Non-pigmented ciliary epithelial cell (primary cell): ENCODE measurements at regions not wholly inside any gene's neighbourhood (a gene's known extent, or its start where the extent isn't known, plus 50 kb on each side); places are given as distances from the start of the nearest gene placed in this dataset.
A peak's percentile ranks its signal among the peaks of the same experiment; 100 is the strongest.
"Not testable (repeated sequence)": the region's sequence is repeated elsewhere in the genome, so short reads cannot be mapped to it uniquely, and the experiment has no call there.

Experiments
- DNase-seq: peaks from one replicate; pipeline ENCODE4 v3.0.0-alpha.2; 2010; ENCODE audit warnings: low read depth

- DNase-seq, result no peak
These were observed 197.4 kb downstream of the DUSP6 start for GRCh38 chr12:89154743-89155499.

- DNase-seq, result no peak
These were observed 199.0 kb downstream of the DUSP6 start for GRCh38 chr12:89153341-89153740.

DNA sequence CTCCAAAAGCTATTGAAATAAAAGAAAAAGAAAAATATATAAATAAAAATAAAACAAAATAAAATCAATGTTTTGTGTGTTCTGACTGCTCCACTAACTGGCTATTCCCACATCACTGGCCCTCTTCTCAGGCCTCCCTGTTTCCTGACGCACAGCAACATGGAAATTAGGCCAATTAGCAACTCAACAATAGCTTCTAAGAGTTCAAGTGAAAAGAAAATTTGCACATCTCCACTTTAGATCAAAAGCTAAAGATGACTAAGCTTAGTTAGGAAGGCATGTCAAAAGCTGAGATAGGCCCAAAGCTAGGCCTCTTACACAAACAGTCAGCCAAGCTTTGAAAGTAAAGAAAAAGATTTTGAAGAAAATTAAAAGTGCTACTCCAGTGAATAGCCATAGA, 200.8 kb downstream of the DUSP6 start:
- no peak for DNase-seq

DNA sequence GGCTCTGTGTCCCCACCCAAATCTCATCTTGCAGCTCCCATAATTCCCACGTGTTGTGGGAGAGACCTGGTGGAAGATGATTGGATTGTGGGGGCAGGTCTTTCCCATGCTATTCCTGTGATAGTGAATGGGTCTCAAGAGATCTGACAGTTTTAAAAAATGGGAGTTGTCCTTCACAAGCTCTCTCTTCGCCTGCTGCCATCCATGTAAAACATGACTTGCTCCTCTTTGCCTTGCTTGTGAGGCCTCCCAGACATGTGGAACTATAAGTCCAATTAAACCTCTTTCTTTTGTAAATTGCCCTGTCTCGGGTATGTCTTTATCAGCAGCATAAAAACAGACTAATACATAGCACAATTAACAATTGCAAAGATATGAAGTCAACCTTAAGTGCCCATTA, 201.5 kb downstream of the DUSP6 start:
- DNase-seq, result not testable (repeated sequence)

- DNase-seq, result no peak
These were observed 211.6 kb downstream of the DUSP6 start for GRCh38 chr12:89140602-89141238.

DNA sequence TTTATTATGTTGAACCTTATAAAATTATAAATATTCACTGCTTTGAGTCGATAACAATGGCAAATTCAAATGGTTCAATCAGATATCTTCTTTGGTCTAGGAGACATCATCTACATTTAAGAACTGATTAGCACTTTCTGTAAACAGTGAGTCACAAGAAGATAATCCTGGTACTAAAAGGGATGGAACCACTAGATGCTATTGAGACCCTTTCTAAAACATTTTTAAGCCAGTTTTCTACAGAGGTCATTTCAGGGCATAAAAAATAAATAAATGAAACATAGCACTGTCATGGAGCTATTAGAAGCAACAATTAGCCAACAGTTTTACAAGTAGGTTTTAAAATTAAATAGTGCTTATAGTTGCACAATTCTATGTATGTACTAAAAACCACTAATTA, 212.2 kb downstream of the DUSP6 start:
- DNase-seq, result no peak

DNA sequence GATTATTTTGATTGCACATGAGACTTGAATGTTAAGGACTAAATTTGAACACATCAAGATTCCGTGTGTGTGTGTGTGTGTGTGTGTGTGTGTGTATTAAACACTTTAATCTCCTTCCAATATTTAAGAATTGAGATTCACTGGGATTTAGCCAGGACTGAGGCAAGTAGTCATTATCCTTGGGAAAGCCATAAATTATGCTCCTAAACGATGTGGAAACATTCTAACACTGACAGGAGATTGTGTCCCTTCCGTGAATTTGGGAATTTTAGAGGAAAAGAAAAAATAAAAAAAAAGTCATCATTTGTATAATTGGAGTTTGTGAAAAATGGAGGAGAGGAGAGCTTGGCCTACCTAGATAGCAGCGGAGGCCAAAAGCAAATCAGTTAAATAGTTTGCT, 212.9 kb downstream of the DUSP6 start:
- no peak for DNase-seq

DNA sequence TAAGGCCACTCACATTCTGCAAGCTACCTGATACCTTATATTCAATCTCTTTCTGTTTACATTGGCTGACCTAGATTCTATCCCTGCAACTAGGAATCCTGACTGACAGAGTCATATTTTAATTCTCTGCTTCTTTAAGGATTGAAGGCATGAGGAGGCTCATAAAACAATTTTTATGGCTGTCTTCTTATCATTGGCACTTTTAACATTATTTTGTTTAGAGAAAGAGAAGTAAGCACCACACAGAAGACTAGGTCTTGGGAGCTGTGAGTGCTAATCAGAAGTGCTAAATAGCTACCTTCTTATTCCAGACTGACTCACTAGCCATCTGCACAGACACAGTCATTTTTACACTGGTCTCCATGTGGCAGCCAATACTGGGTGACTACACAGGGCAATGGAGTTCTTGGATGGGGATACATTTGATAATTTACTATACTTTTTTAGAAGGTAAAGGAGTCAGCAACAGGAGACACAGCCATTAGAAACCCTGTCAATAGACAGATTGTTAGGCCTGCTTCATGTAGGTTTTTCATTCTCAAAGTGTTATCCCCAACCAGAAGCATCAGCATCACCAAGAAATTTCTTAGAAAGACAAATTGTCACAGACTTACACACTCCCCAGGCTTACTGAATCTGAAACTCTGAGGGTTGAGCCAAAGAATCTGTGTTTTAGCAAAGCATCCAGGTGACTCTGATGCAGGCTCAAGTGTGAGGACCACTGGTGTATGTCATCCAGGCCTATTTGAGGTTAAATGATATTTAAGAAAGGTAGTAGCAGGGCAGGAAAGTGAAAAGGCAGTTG, 214.1 kb downstream of the DUSP6 start:
- no peak for DNase-seq

- no peak for DNase-seq
These were observed 216.2 kb downstream of the DUSP6 start for GRCh38 chr12:89135976-89136634.

DNA sequence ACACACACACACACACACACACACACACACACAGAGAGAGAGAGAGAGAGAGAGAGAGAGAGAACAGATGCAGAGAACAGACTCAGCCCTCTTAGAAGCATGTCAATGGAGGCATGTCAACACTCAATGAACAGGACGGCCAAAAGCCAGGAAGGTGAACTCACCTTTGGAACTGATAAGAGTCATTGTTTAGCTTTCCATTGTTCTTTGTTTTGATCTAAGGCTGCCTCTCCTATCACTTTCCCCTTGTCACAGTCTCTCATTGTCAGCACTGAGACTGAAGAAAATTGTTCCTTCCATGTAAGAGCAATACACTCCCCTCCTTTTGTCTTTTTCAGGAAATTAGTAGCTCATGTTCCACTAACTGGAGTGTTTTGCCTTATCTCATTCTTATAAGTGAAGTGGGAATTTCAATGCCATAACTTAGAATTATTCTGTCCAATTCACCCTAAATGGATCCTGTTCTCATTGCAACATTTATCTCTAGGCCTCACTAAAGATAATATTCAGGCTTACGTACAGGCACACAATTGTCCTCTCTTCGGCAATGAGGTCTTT, 218.0 kb downstream of the DUSP6 start:
- no peak for DNase-seq

- DNase-seq, result no peak
These were observed 223.0 kb downstream of the DUSP6 start for GRCh38 chr12:89129167-89129870.

- DNase-seq, result peak; percentile 24
These were observed 225.6 kb downstream of the DUSP6 start for GRCh38 chr12:89126712-89127111.

DNA sequence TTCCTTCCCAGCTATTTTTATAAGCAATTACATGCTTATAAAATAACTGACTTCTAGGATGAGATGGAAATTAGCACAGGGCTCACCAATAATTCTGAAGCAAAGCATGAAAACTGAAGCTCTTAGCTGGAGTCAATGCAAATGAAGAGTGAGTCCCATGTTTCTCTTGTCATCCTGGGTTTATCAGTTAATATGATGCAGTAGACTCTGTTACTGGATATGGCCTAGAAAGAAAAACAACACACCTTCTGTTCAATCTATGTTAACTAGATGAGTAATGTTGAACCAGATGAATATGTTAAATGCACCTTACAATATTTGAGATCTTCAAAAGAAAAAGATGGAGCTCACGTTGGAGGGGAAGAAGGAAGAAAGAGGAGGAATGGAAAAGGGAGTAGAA, 229.4 kb downstream of the DUSP6 start:
- DNase-seq, result no peak

- DNase-seq, result no peak
These were observed 234.8 kb downstream of the DUSP6 start for GRCh38 chr12:89117448-89118034.

GRCh38 chr12:89111964-89112363, 240.3 kb downstream of the DUSP6 start:
- DNase-seq, result no peak

- no peak for DNase-seq
These were observed 244.0 kb downstream of the DUSP6 start for GRCh38 chr12:89108265-89108664.

- no peak for DNase-seq
These were observed 245.4 kb downstream of the DUSP6 start for GRCh38 chr12:89106950-89107349.

- no peak for DNase-seq
These were observed 247.1 kb downstream of the DUSP6 start for GRCh38 chr12:89105243-89105642.

DNA sequence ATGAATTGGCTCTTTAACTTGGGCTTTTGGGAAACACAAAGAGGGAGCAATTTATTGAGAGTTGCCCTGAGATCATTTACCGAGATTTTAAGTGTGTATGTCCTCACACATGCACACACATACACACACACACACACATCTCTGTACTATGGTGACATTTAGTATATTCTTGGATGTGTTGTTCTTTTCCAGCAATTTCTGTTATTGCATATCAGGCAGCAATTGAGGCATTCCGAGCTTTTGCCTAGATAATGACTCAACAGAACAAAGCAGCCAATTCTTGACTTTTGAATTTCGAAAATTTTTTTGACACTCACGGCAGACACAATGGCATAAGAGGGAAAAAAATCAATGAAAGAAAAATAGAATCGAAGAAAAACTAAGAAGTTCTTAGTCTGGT, 248.5 kb downstream of the DUSP6 start:
- no peak for DNase-seq

DNA sequence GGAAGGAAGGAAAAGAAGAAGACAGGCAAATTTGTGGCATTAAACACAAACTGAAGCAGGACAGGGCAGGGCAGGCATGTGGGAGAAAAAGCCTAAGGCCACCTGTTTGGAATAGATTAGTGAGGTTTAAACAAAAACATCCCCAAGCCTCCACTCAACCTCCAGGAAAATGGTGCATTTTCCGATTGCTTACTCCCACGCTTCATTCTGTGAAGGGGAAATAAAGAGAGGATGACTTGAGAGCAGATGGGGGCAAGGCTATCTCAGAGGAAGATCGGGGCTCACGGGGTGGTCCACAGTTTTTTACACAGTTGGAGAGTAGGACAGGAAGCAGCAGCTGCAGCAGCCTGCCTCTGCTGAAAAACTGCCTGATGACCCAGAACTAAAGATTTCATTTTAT, 250.9 kb downstream of the DUSP6 start:
- no peak for DNase-seq

DNA sequence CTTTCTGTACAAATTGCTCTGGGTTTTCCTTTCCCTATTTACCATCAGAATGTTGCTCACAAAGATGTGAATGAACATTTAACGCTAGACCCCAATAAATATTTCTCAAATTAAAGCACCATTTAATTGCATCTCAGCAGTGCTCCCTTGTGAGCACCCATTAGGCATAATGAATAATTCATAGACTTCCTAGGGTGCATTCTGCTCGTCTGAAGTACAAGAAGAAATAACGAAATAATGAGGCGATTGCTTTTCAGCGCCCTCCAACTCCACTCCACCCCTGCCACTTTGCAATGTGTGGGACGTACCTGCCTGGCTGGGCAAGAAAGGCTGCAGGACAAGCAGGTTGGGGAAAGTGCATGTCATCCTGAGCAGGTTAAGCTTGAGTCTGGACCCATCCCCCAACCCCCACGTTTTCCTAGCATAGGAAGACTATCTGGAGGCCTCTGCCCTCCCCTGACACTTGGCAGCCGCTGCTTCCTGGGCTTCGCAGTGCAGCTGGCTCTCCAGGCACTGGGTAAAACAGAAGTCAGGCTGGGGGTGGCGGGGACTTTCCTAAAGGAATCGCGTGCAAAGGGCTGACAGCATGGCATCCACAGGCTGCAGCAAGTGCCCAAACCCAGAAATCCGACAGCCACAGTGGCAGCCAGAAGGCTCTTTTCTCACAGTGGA, 253.7 kb downstream of the DUSP6 start:
- DNase-seq, result no peak
